NCI-H2029 treated with DMSO at 0.1 percent for 48 hours (cell line): ENCODE measurements at regions not wholly inside any gene's neighbourhood (a gene's known extent, or its start where the extent isn't known, plus 50 kb on each side); places are given as distances from the start of the nearest gene placed in this dataset.

Source experiments
- DNase-seq: peaks from one replicate; lab custom pipeline; 2025; lab: John Stamatoyannopoulos, UW

GRCh38 chr2:120992791-120993555 lies 257.3 kb downstream of the GLI2 start:
- DNase-seq, result no peak

GRCh38 chr2:120993661-120994060 lies 258.0 kb downstream of the GLI2 start:
- DNase-seq, result no peak

- DNase-seq, result no peak
These were observed 258.8 kb downstream of the GLI2 start for GRCh38 chr2:120994301-120994995.

- DNase-seq, result no peak
These were observed 259.5 kb downstream of the GLI2 start for GRCh38 chr2:120995152-120995551.

- DNase-seq, result no peak
These were observed 260.1 kb downstream of the GLI2 start for GRCh38 chr2:120995656-120996190.

GRCh38 chr2:120999377-121000097 lies 263.9 kb downstream of the GLI2 start:
- DNase-seq, result no peak

- DNase-seq, result no peak
These were observed 265.1 kb downstream of the GLI2 start for GRCh38 chr2:121000804-121001203.

GRCh38 chr2:121001641-121002040 lies 266.0 kb downstream of the GLI2 start:
- DNase-seq, result no peak

GRCh38 chr2:121002597-121002996 lies 266.9 kb downstream of the GLI2 start:
- DNase-seq, result no peak

- no peak for DNase-seq
These were observed 267.7 kb downstream of the GLI2 start for GRCh38 chr2:121003391-121003790.

- no peak for DNase-seq
These were observed 268.7 kb downstream of the GLI2 start for GRCh38 chr2:121004359-121004758.

GRCh38 chr2:121004950-121005349 lies 269.3 kb downstream of the GLI2 start:
- no peak for DNase-seq

- no peak for DNase-seq
These were observed 269.8 kb downstream of the GLI2 start for GRCh38 chr2:121005453-121005852.

- no peak for DNase-seq
These were observed 271.2 kb downstream of the GLI2 start for GRCh38 chr2:121006743-121007489.

GRCh38 chr2:121007490-121007853 lies 271.8 kb downstream of the GLI2 start:
- DNase-seq, result no peak

GRCh38 chr2:121008975-121009374 lies 273.3 kb downstream of the GLI2 start:
- DNase-seq, result no peak

GRCh38 chr2:121010998-121011397 lies 274.0 kb downstream of the TFCP2L1 start:
- no peak for DNase-seq

- DNase-seq, result no peak
These were observed 270.1 kb downstream of the TFCP2L1 start for GRCh38 chr2:121014876-121015275.

- DNase-seq, result no peak
These were observed 269.0 kb downstream of the TFCP2L1 start for GRCh38 chr2:121015971-121016485.

- no peak for DNase-seq
These were observed 267.6 kb downstream of the TFCP2L1 start for GRCh38 chr2:121017396-121017795.

GRCh38 chr2:121018136-121019061 lies 266.6 kb downstream of the TFCP2L1 start:
- no peak for DNase-seq
